ENCODE measurements at regions not wholly inside any gene's neighbourhood (a gene's known extent, or its start where the extent isn't known, plus 50 kb on each side); places are given as distances from the start of the nearest gene placed in this dataset.
A peak's percentile ranks its signal among the peaks of the same experiment; 100 is the strongest.

- no peak for FAIRE-seq
- no peak overlapping the region for H3K4me2 ChIP-seq (ENCODE audit: insufficient read depth, low read length)
- H3K36me3 ChIP-seq (ENCODE audit: control insufficient read depth, insufficient read depth, low read length): no peaks in the 10 kb centered on the region
- no peak for ATAC-seq
- no peaks in the 10 kb centered on the region for H3K9me3 ChIP-seq (replicated peaks; ENCODE audit: control insufficient read depth, insufficient read depth, low read depth, low read length)
- no peak overlapping the region for H2AFZ ChIP-seq (ENCODE audit: low read depth, low read length)
- H3K9me1 ChIP-seq (ENCODE audit: control insufficient read depth, insufficient read depth, low read length): no peaks in the 10 kb centered on the region
- no peaks in the 10 kb centered on the region for H3K27me3 ChIP-seq (ENCODE audit: control insufficient read depth in 2 of 2, insufficient read depth in 2 of 2, low read length in 2 of 2)
- ChIA-PET POLR2A (no interaction called here), CTCF (ENCODE audit: low intra/inter-chr PET ratio) (no interaction called here)
- WGBS (ENCODE audit: insufficient coverage, low coverage, missing lambda C conversion rate): 47% methylated on average over 11 of the region's 11 CpGs
- H3K79me2 ChIP-seq (ENCODE audit: control insufficient read depth, insufficient read depth, low read length): no peaks in the 10 kb centered on the region
- H3K9ac ChIP-seq (ENCODE audit: insufficient read depth in 1 of 2, low read depth in 2 of 2, low read length in 2 of 2): 0 out of 4 replicates have a peak overlapping the region, but pooled peaks of 1 of the 2 experiments have one; percentile 42
- in situ Hi-C loops (cut with MboI) (no loop called here), intact Hi-C loops (cut with micrococcal nuclease) (no loop called here)
- H3K4me1 ChIP-seq (replicated peaks in 1 of 2; ENCODE audit: control insufficient read depth in 2 of 2, insufficient read depth in 2 of 2, low read length in 2 of 2): no peaks in the 10 kb centered on the region
- no peak for DNase-seq (ENCODE audit: extremely low read depth in 1 of 4, low spot score in 3 of 4)
- no peak overlapping the region for H3K27ac ChIP-seq (ENCODE audit: extremely low read depth, low read depth, low read length)
- no peak overlapping the region for H3K4me3 ChIP-seq
- H4K20me1 ChIP-seq (replicated peaks; ENCODE audit: control insufficient read depth, insufficient read depth, low read length): no peaks in the 10 kb centered on the region
- no TSS peak for BruUV-seq (replicated peaks)
- TF ChIP-seq TAF7 (tag; IDR thresholded peaks at IDR 0.05) (no peak), ZNF589 (CRISPR knock-in tag; IDR thresholded peaks at IDR 0.05; ENCODE audit: low read depth) (no peak), ATF7 (IDR thresholded peaks at IDR 0.05) (no peak), SMARCC2 (IDR thresholded peaks at IDR 0.05; ENCODE audit: low read depth) (no peak), SRSF7 (optimal IDR thresholded peaks at IDR 0.05; ENCODE audit: low read depth, low read length) (no peak), ZNF311 (CRISPR knock-in tag; IDR thresholded peaks at IDR 0.05) (no peak), HBP1 (CRISPR knock-in tag; IDR thresholded peaks at IDR 0.05) (no peak), FOSL1 (tag; conservative IDR thresholded peaks at IDR 0.05) (no peak), ESRRB (CRISPR knock-in tag; IDR thresholded peaks at IDR 0.05; ENCODE audit: borderline replicate concordance) (no peak), ZNF764 (CRISPR knock-in tag; IDR thresholded peaks at IDR 0.05; ENCODE audit: low read depth) (no peak), XRCC5 (IDR thresholded peaks at IDR 0.05; ENCODE audit: low read depth, low read length) (no peak), JUNB (CRISPR knock-in tag; conservative IDR thresholded peaks at IDR 0.05) (no peak), TFAM (CRISPR knock-in tag; conservative IDR thresholded peaks at IDR 0.05) (no peak), STAG1 (CRISPR knock-in tag; IDR thresholded peaks at IDR 0.05; ENCODE audit: borderline replicate concordance) (no peak), ZBTB5 (IDR thresholded peaks at IDR 0.05) (no peak), MCM3 (IDR thresholded peaks at IDR 0.05) (no peak), ZNF561 (CRISPR knock-in tag; conservative IDR thresholded peaks at IDR 0.05) (no peak), VEZF1 (CRISPR knock-in tag; IDR thresholded peaks at IDR 0.05) (no peak)
These were observed 187.6 kb downstream of the KATNIP start for GRCh38 chr16:27737513-27737912.
